Pancreas (tissue), 10 donors: ENCODE measurements at regions not wholly inside any gene's neighbourhood (a gene's known extent, or its start where the extent isn't known, plus 50 kb on each side); places are given as distances from the start of the nearest gene placed in this dataset.
"Not testable (repeated sequence)": the region's sequence is repeated elsewhere in the genome, so short reads cannot be mapped to it uniquely, and the experiment has no call there.

ENCODE experiments used
- ATAC-seq, 4 donors: fragments of 200-7000 bp; cut with Tn5 transposase; one replicate each; pipeline versions ENCODE4 v1.8.0 to v1.9.1; 2020; ENCODE audit warnings: mild to moderate bottlenecking in 4 of 4, moderate library complexity in 4 of 4
- DNase-seq, 6 donors: peaks; one replicate each; pipeline ENCODE4 v3.0.0-alpha.2; 2020
- FAIRE-seq: peaks from 2 replicates; lab custom pipeline; 2012; peaks lifted over from hg19 to GRCh38; lab: Jason Lieb, UNC
- H3K27ac ChIP-seq, 4 donors: fragments of 200-600 bp; sonication (generic); 1 replicate in 3 of 4; 2 replicates in 1 of 4; pipeline versions ENCODE4 v1.5.0 to v1.8.0; 2020
- H3K27me3 ChIP-seq, 4 donors: fragments of 200-600 bp; one replicate each; pipeline ENCODE4 v1.8.0; 2021
- H3K36me3 ChIP-seq, 3 donors: fragments of 200-600 bp; sonication (generic) in 1 of 3; one replicate each; pipeline versions ENCODE4 v1.5.0 to v1.8.0; 2020 to 2021
- H3K4me1 ChIP-seq, 3 donors: fragments of 200-600 bp; one replicate each; pipeline ENCODE4 v1.8.0; 2021
- H3K4me3 ChIP-seq, 4 donors: fragments of 200-600 bp; sonication (generic) in 2 of 4; one replicate each; pipeline versions ENCODE4 v1.5.0 to v1.8.0; 2020 to 2021
- H3K9me3 ChIP-seq, 4 donors: fragments of 200-600 bp; one replicate each; pipeline ENCODE4 v1.8.0; 2021
- CTCF ChIP-seq, 4 donors: fragments of 200-600 bp; sonication (generic) in 3 of 4; IDR thresholded peaks; one replicate each; pipeline versions ENCODE4 v1.5.0 to v1.8.0; 2021; ENCODE audit warnings: antibody characterized with exemption in 4 of 4
- WGBS, 2 donors: extraction: QIAGEN DNeasy Blood & Tissue Kit; methylation state at CpG; one replicate each; pipeline ENCODE4 v1.1.7; 2013; 5-methylcytosine and 5-hydroxymethylcytosine counted together
- intact Hi-C, 3 donors: fragments of 100-400 bp; cut with DNase I; formaldehyde crosslinking; loops; one replicate each; pipeline versions ENCODE4 v1.11.1 to v1.14.2; 2022
- donor health status: healthy with polysubstance abuse.
- donor health status: DM: no; HTN: no; CAD: no; lungs with moderate emphysema.
- donor health status: DM: no; HTN: no; CAD: no.
- donor health status: control.
- donor health status: control.
- donor health status: Bipolar disorder and iron deficiency.
- donor health status: DM: yes; HTN: yes; CAD: no.
- donor health status: DM: no; HTN: no; CAD: no.
- donor health status: DM: no; HTN: no; CAD: no.
- donor health status: DM: yes; HTN: yes; CAD: no.

GRCh38 chr15:88993662-88994061 lies 80.5 kb upstream of the MFGE8 start:
- no peak for TF ChIP-seq CTCF (IDR thresholded peaks at IDR 0.05)
- ATAC-seq: no peak

GRCh38 chr15:88994286-88994685 lies 81.1 kb upstream of the MFGE8 start:
- H3K4me1 ChIP-seq: no peaks in the 10 kb centered on the region
- ATAC-seq: no peak
- no peak for TF ChIP-seq CTCF (IDR thresholded peaks at IDR 0.05)
- WGBS, 2 donors: 73% methylated on average over 1 of the region's 1 CpG
- DNase-seq: no peak
- H3K36me3 ChIP-seq: no peaks in the 10 kb centered on the region
- FAIRE-seq: no peak
- intact Hi-C loops: no loop called here
- no peaks in the 10 kb centered on the region for H3K9me3 ChIP-seq
- no peak overlapping the region for H3K27ac ChIP-seq
- no peak overlapping the region for H3K4me3 ChIP-seq
- no peaks in the 10 kb centered on the region for H3K27me3 ChIP-seq

More at GRCh38 chr15:88993662-88994061, 80.5 kb upstream of the MFGE8 start:
- Histone ChIP-seq H3K4me3 (no peak overlapping the region), H3K9me3 (no peaks in the 10 kb centered on the region), H3K27me3 (no peaks in the 10 kb centered on the region), H3K36me3 (no peaks in the 10 kb centered on the region), H3K27ac (no peak overlapping the region), H3K4me1 (no peaks in the 10 kb centered on the region)
- DNase-seq (no peak), FAIRE-seq (no peak)
- intact Hi-C loops: no loop called here
- 77 to 83% methylated on average over 5 of the region's 5 CpGs for WGBS, 2 donors

- no peak for ATAC-seq
- Histone ChIP-seq H3K27me3 (no peaks in the 10 kb centered on the region), H3K4me3 (no peak overlapping the region), H3K36me3 (no peaks in the 10 kb centered on the region), H3K27ac (no peak overlapping the region), H3K9me3 (no peaks in the 10 kb centered on the region), H3K4me1 (no peaks in the 10 kb centered on the region)
- intact Hi-C loops: no loop called here
- TF ChIP-seq CTCF (IDR thresholded peaks at IDR 0.05): no peak
- DNase-seq: no peak
- WGBS, 2 donors: 35 to 50% methylated on average over 3 of the region's 3 CpGs
- FAIRE-seq: no peak
Measured at GRCh38 chr15:88995449-88995848, 82.3 kb upstream of the MFGE8 start.

GRCh38 chr15:88997531-88997930 lies 84.4 kb upstream of the MFGE8 start:
- H3K27me3 ChIP-seq: no peaks in the 10 kb centered on the region
- no peak for FAIRE-seq
- TF ChIP-seq CTCF (IDR thresholded peaks at IDR 0.05): no peak
- ATAC-seq: no peak
- intact Hi-C loops: no loop called here
- H3K4me3 ChIP-seq: no peak overlapping the region
- 64 to 74% methylated on average over 3 of the region's 3 CpGs for WGBS, 2 donors
- no peak overlapping the region for H3K27ac ChIP-seq
- no peak for DNase-seq
- H3K4me1 ChIP-seq: no peaks in the 10 kb centered on the region
- H3K9me3 ChIP-seq: no peaks in the 10 kb centered on the region
- no peaks in the 10 kb centered on the region for H3K36me3 ChIP-seq

- WGBS, 2 donors: 71 to 73% methylated on average over 7 of the region's 7 CpGs
- Histone ChIP-seq H3K4me3 (no peak overlapping the region), H3K4me1 (no peaks in the 10 kb centered on the region), H3K9me3 (no peaks in the 10 kb centered on the region), H3K27ac (no peak overlapping the region), H3K36me3 (no peaks in the 10 kb centered on the region), H3K27me3 (no peaks in the 10 kb centered on the region)
- FAIRE-seq (no peak), DNase-seq (no peak), ATAC-seq (no peak)
- intact Hi-C loops: no loop called here
- TF ChIP-seq CTCF (IDR thresholded peaks at IDR 0.05): no peak
Measured at GRCh38 chr15:88998980-88999713, 86.0 kb upstream of the MFGE8 start.

- H3K27ac ChIP-seq, H3K27me3 ChIP-seq, H3K9me3 ChIP-seq, DNase-seq, H3K4me1 ChIP-seq, H3K4me3 ChIP-seq, FAIRE-seq, H3K36me3 ChIP-seq, ATAC-seq, intact Hi-C loops: not testable (repeated sequence)
- 77 to 82% methylated on average over 4 of the region's 4 CpGs for WGBS, 2 donors
Measured at GRCh38 chr15:89001708-89002275, 86.5 kb upstream of the ABHD2 start.
